ENCODE measurements at regions not wholly inside any gene's neighbourhood (a gene's known extent, or its start where the extent isn't known, plus 50 kb on each side); places are given as distances from the start of the nearest gene placed in this dataset.

- DNase-seq (ENCODE audit: low spot score in 2 of 2, unreplicated experiment in 2 of 2): no peak
- Mint-ChIP-seq H3K27me3 (ENCODE audit: low read depth) (no peaks in the 10 kb centered on the region), H3K4me1 (no peaks in the 10 kb centered on the region), H3K4me3 (no peak overlapping the region), H3K9me3 (peaks cover 3% of the 10 kb centered on the region), H3K27ac (no peak overlapping the region), H3K36me3 (no peaks in the 10 kb centered on the region)
- TF ChIP-seq CTCF (IDR thresholded peaks at IDR 0.05; ENCODE audit: unreplicated experiment): no peak
These were observed 634.0 kb downstream of the LTN1 start for GRCh38 chr21:28358702-28359101.

- DNase-seq (ENCODE audit: low spot score in 2 of 2, unreplicated experiment in 2 of 2): no peak
- no peak for TF ChIP-seq CTCF (IDR thresholded peaks at IDR 0.05; ENCODE audit: unreplicated experiment)
- no peaks in the 10 kb centered on the region for H3K36me3 Mint-ChIP-seq
- H3K4me1 Mint-ChIP-seq: no peaks in the 10 kb centered on the region
- H3K9me3 Mint-ChIP-seq: peaks cover 8% of the 10 kb centered on the region
- no peak overlapping the region for H3K4me3 Mint-ChIP-seq
- H3K27me3 Mint-ChIP-seq (ENCODE audit: low read depth): no peaks in the 10 kb centered on the region
- no peak overlapping the region for H3K27ac Mint-ChIP-seq
These were observed 634.5 kb downstream of the LTN1 start for GRCh38 chr21:28358170-28358569.

GRCh38 chr21:28357743-28358142, 634.9 kb downstream of the LTN1 start:
- Mint-ChIP-seq H3K4me1 (no peaks in the 10 kb centered on the region), H3K9me3 (peaks cover 8% of the 10 kb centered on the region), H3K27me3 (ENCODE audit: low read depth) (no peaks in the 10 kb centered on the region), H3K27ac (no peak overlapping the region), H3K4me3 (no peak overlapping the region), H3K36me3 (no peaks in the 10 kb centered on the region)
- TF ChIP-seq CTCF (IDR thresholded peaks at IDR 0.05; ENCODE audit: unreplicated experiment): no peak
- DNase-seq (ENCODE audit: low spot score in 2 of 2, unreplicated experiment in 2 of 2): no peak

- no peaks in the 10 kb centered on the region for H3K4me1 Mint-ChIP-seq
- DNase-seq (ENCODE audit: low spot score in 2 of 2, unreplicated experiment in 2 of 2): no peak
- no peaks in the 10 kb centered on the region for H3K27me3 Mint-ChIP-seq (ENCODE audit: low read depth)
- no peaks in the 10 kb centered on the region for H3K36me3 Mint-ChIP-seq
- TF ChIP-seq CTCF (IDR thresholded peaks at IDR 0.05; ENCODE audit: unreplicated experiment): no peak
- H3K9me3 Mint-ChIP-seq: peaks cover 8% of the 10 kb centered on the region
- no peak overlapping the region for H3K4me3 Mint-ChIP-seq
- H3K27ac Mint-ChIP-seq: no peak overlapping the region
These were observed 636.3 kb downstream of the LTN1 start for GRCh38 chr21:28356422-28356821.

GRCh38 chr21:28345934-28346333, 646.7 kb downstream of the LTN1 start:
- no peak overlapping the region for H3K4me3 Mint-ChIP-seq
- H3K4me1 Mint-ChIP-seq: peaks cover 4% of the 10 kb centered on the region
- no peak for DNase-seq (ENCODE audit: low spot score in 2 of 2, unreplicated experiment in 2 of 2)
- no peaks in the 10 kb centered on the region for H3K36me3 Mint-ChIP-seq
- no peaks in the 10 kb centered on the region for H3K9me3 Mint-ChIP-seq
- no peak for TF ChIP-seq CTCF (IDR thresholded peaks at IDR 0.05; ENCODE audit: unreplicated experiment)
- no peaks in the 10 kb centered on the region for H3K27me3 Mint-ChIP-seq (ENCODE audit: low read depth)
- no peak overlapping the region for H3K27ac Mint-ChIP-seq

GRCh38 chr21:28344985-28345384, 647.7 kb downstream of the LTN1 start:
- H3K27me3 Mint-ChIP-seq (ENCODE audit: low read depth): no peaks in the 10 kb centered on the region
- H3K4me3 Mint-ChIP-seq: no peak overlapping the region
- peaks cover 7% of the 10 kb centered on the region for H3K4me1 Mint-ChIP-seq
- no peak for TF ChIP-seq CTCF (IDR thresholded peaks at IDR 0.05; ENCODE audit: unreplicated experiment)
- DNase-seq (ENCODE audit: low spot score in 2 of 2, unreplicated experiment in 2 of 2): no peak
- H3K27ac Mint-ChIP-seq: no peak overlapping the region
- no peaks in the 10 kb centered on the region for H3K36me3 Mint-ChIP-seq
- no peaks in the 10 kb centered on the region for H3K9me3 Mint-ChIP-seq

All from mesothelial cell of epicardium (in vitro differentiated cells).